ENCODE measurements at regions not wholly inside any gene's neighbourhood (a gene's known extent, or its start where the extent isn't known, plus 50 kb on each side); places are given as distances from the start of the nearest gene placed in this dataset.
"Not testable (repeated sequence)": the region's sequence is repeated elsewhere in the genome, so short reads cannot be mapped to it uniquely, and the experiment has no call there.

DNA sequence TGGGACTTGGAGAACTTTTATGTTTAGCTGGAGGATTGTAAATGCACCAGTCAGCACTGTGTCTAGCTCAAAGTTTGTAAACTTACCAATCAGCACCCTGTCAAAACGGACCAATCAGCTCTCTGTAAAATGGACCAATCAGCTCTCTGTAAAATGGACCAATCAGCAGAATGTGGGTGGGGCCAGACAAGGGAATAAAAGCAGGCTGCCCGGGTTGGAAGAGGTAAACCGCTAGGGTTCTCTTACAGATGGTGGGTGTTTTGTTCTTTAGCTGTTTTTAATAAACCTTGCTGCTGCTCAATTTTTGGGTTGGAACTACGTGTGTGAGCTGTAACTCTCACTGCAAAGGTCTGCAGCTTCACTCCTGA is 57.6 kb upstream of the GBA3 start:
- BruUV-seq (replicated peaks); H2AFZ ChIP-seq (ENCODE audit: low read length); H3K4me2 ChIP-seq (ENCODE audit: low read depth, low read length); CTCF ChIA-PET (ENCODE audit: low intra/inter-chr PET ratio, low total read pairs); H3K9ac ChIP-seq (ENCODE audit: insufficient read depth, low read depth, low read length); H3K79me2 ChIP-seq (ENCODE audit: insufficient read depth, low read length); H3K9me3 ChIP-seq (ENCODE audit: low read length); H3K27ac ChIP-seq (ENCODE audit: extremely low read length, insufficient read depth, low read length); H3K27me3 ChIP-seq (ENCODE audit: control insufficient read depth in 1 of 2, insufficient read depth in 2 of 2, low read length in 2 of 2); ATAC-seq; in situ Hi-C loops (cut with HindIII; ENCODE audit: extremely low pct_ligation_motif_present, low pct_unique_long_range_greater_than_20kb); FAIRE-seq; DNase-seq (ENCODE audit: low spot score); H3K4me1 ChIP-seq (ENCODE audit: insufficient read depth, low read length); H4K20me1 ChIP-seq (ENCODE audit: insufficient read depth, low read length); POLR2A ChIA-PET; H3K4me3 ChIP-seq (replicated peaks in 1 of 3; ENCODE audit: insufficient read depth in 1 of 3, low read depth in 2 of 3, low read length in 3 of 3); H3K36me3 ChIP-seq (replicated peaks in 1 of 2; ENCODE audit: control insufficient read depth in 1 of 2, insufficient read depth in 2 of 2, low read length in 2 of 2); intact Hi-C loops (cut with micrococcal nuclease; ENCODE audit: unreplicated experiment): not testable (repeated sequence)
- WGBS (ENCODE audit: low lambda C conversion rate) = 12% methylated on average over 4 of the region's 4 CpGs
- TF ChIP-seq NFYB (CRISPR knock-in tag; IDR thresholded peaks at IDR 0.05) = peak; percentile 25; the same call in 1 of the 2 replicates

DNA sequence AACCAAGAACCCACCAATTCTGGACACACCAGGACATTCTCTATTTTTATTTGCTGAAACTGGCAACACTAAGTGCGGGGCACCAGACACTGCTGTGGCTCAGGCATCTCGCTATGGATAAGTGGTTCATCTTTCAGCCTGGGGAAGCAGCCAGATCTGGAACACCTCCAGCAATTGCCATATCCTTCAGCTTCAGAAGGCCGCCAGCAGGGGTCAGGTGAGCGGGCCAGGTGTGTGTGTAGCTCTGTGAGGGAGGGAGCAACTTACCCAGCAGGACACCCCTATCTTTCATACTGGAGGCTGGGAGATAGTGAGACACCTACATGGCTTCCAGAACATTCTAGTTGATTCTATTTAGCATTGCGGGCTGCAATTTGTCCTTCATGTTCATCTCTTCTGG is 57.0 kb upstream of the GBA3 start:
- no TSS peak for BruUV-seq (replicated peaks)
- Histone ChIP-seq H3K9me3 (ENCODE audit: low read length) (no peaks in the 10 kb centered on the region), H3K4me3 (replicated peaks in 1 of 3; ENCODE audit: insufficient read depth in 1 of 3, low read depth in 2 of 3, low read length in 3 of 3) (no peak overlapping the region), H4K20me1 (ENCODE audit: insufficient read depth, low read length) (no peaks in the 10 kb centered on the region), H3K79me2 (ENCODE audit: insufficient read depth, low read length) (no peaks in the 10 kb centered on the region), H2AFZ (ENCODE audit: low read length) (no peak overlapping the region), H3K36me3 (replicated peaks in 1 of 2; ENCODE audit: control insufficient read depth in 1 of 2, insufficient read depth in 2 of 2, low read length in 2 of 2) (no peaks in the 10 kb centered on the region), H3K4me1 (ENCODE audit: insufficient read depth, low read length) (no peaks in the 10 kb centered on the region), H3K4me2 (ENCODE audit: low read depth, low read length) (no peak overlapping the region), H3K9ac (ENCODE audit: insufficient read depth, low read depth, low read length) (no peak overlapping the region), H3K27me3 (ENCODE audit: control insufficient read depth in 1 of 2, insufficient read depth in 2 of 2, low read length in 2 of 2) (no peaks in the 10 kb centered on the region), H3K27ac (ENCODE audit: extremely low read length, insufficient read depth, low read length) (no peak overlapping the region)
- DNase-seq (ENCODE audit: low spot score) (no peak), FAIRE-seq (no peak), ATAC-seq (peak; percentile 77)
- in situ Hi-C loops (cut with HindIII; ENCODE audit: extremely low pct_ligation_motif_present, low pct_unique_long_range_greater_than_20kb) = no loop called here
- intact Hi-C loops (cut with micrococcal nuclease; ENCODE audit: unreplicated experiment) = no loop called here
- CTCF ChIA-PET (ENCODE audit: low intra/inter-chr PET ratio, low total read pairs) = no interaction called here
- WGBS (ENCODE audit: low lambda C conversion rate) = 8% methylated on average over 2 of the region's 5 CpGs
- POLR2A ChIA-PET = no interaction called here
- TF ChIP-seq, protein P1, sequence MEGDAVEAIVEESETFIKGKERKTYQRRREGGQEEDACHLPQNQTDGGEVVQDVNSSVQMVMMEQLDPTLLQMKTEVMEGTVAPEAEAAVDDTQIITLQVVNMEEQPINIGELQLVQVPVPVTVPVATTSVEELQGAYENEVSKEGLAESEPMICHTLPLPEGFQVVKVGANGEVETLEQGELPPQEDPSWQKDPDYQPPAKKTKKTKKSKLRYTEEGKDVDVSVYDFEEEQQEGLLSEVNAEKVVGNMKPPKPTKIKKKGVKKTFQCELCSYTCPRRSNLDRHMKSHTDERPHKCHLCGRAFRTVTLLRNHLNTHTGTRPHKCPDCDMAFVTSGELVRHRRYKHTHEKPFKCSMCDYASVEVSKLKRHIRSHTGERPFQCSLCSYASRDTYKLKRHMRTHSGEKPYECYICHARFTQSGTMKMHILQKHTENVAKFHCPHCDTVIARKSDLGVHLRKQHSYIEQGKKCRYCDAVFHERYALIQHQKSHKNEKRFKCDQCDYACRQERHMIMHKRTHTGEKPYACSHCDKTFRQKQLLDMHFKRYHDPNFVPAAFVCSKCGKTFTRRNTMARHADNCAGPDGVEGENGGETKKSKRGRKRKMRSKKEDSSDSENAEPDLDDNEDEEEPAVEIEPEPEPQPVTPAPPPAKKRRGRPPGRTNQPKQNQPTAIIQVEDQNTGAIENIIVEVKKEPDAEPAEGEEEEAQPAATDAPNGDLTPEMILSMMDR (CRISPR knock-in tag; IDR thresholded peaks at IDR 0.05) = 0 out of 2 replicates have a peak, but pooled peaks have one; percentile 19
- TF ChIP-seq EZH2 (conservative IDR thresholded peaks at IDR 0.05; ENCODE audit: low read depth, low read length) = no peak

All from HepG2 (cell line).